ENCODE measurements at regions not wholly inside any gene's neighbourhood (a gene's known extent, or its start where the extent isn't known, plus 50 kb on each side); places are given as distances from the start of the nearest gene placed in this dataset.

- TF ChIP-seq ZNF384 (IDR thresholded peaks at IDR 0.05; ENCODE audit: borderline replicate concordance, low read depth, low read length): no peak
- no peak for TF ChIP-seq CTCF (IDR thresholded peaks at IDR 0.05 in 2 of 3, conservative IDR thresholded peaks at IDR 0.05 in 1 of 3; ENCODE audit: control insufficient read depth in 2 of 3, extremely low read depth in 1 of 3, insufficient read depth in 1 of 3, low read depth in 3 of 3, low read length in 3 of 3)
- no peak for TF ChIP-seq POLR2A (IDR thresholded peaks at IDR 0.05; ENCODE audit: low read depth, low read length)
- TF ChIP-seq NFYA (IDR thresholded peaks at IDR 0.05; ENCODE audit: borderline replicate concordance, low read depth, low read length): no peak
- TF ChIP-seq TARDBP (IDR thresholded peaks at IDR 0.05; ENCODE audit: borderline replicate concordance): no peak
- TF ChIP-seq PBX3 (IDR thresholded peaks at IDR 0.05; ENCODE audit: insufficient replicate concordance, low read depth, low read length): no peak
- TF ChIP-seq CBX3 (IDR thresholded peaks at IDR 0.05; ENCODE audit: borderline replicate concordance, low read depth): no peak
Measured at GRCh38 chr2:59151805-59152204, 910.7 kb upstream of the FANCL start.

Measured in GM12878 (cell line).